ENCODE measurements at regions not wholly inside any gene's neighbourhood (a gene's known extent, or its start where the extent isn't known, plus 50 kb on each side); places are given as distances from the start of the nearest gene placed in this dataset.

- dilution Hi-C loops (cut with HindIII; ENCODE audit: low sequenced_read_pairs, unreplicated experiment), result no loop called here
- Histone ChIP-seq H3K18ac (ENCODE audit: low read depth, low read length) (no peak overlapping the region), H3K27me3 (ENCODE audit: control insufficient read depth, insufficient read depth, low read length) (no peaks in the 10 kb centered on the region), H3K4ac (ENCODE audit: low read depth, low read length) (no peak overlapping the region), H3K4me1 (ENCODE audit: control insufficient read depth, insufficient read depth, low read length) (no peaks in the 10 kb centered on the region), H3K56ac (ENCODE audit: extremely low read depth, insufficient read depth, low read length) (no peak overlapping the region), H4K20me1 (ENCODE audit: insufficient read depth, low read length) (no peaks in the 10 kb centered on the region), H3K9ac (ENCODE audit: low read depth, low read length) (no peak overlapping the region), H3K79me1 (ENCODE audit: low read depth in 1 of 2, low read length in 2 of 2) (no peaks in the 10 kb centered on the region), H3K9me1 (ENCODE audit: insufficient read depth, low read length) (no peaks in the 10 kb centered on the region), H4K91ac (ENCODE audit: insufficient read depth, low read depth, low read length) (no peak overlapping the region), H4K8ac (ENCODE audit: low read depth in 2 of 2, low read length in 2 of 2) (no peak overlapping the region), H2AK5ac (ENCODE audit: low read depth, low read length) (no peak overlapping the region), H2BK120ac (ENCODE audit: low read depth, low read length) (no peak overlapping the region), H4K5ac (ENCODE audit: low read depth, low read length) (no peak overlapping the region), H3K14ac (replicated peaks; ENCODE audit: low read depth, low read length) (no peak overlapping the region), H3K23ac (ENCODE audit: low read depth, low read length) (no peak overlapping the region), H3K4me3 (ENCODE audit: insufficient read depth, low read depth, low read length) (no peak overlapping the region), H2BK5ac (ENCODE audit: low read depth, low read length, poor library complexity, severe bottlenecking) (no peak overlapping the region), H3K27ac (ENCODE audit: insufficient read depth, low read length) (no peak overlapping the region), H2BK15ac (ENCODE audit: low read depth, low read length) (no peak overlapping the region), H2AK9ac (replicated peaks; ENCODE audit: low read depth, low read length, poor library complexity) (no peak overlapping the region), H3K36me3 (ENCODE audit: control insufficient read depth, insufficient read depth, low read length) (no peaks in the 10 kb centered on the region), H2AFZ (replicated peaks; ENCODE audit: low read length, poor library complexity) (no peak overlapping the region), H2BK20ac (ENCODE audit: low read depth, low read length) (no peak overlapping the region), H3K9me3 (ENCODE audit: control insufficient read depth, insufficient read depth, low read length) (no peaks in the 10 kb centered on the region), H3K4me2 (ENCODE audit: low read depth, low read length) (no peak overlapping the region)
- DNase-seq (no peak), ATAC-seq (ENCODE audit: low read depth) (no peak)
- intact Hi-C loops (cut with micrococcal nuclease), result no loop called here
- ChIA-PET POLR2A (ENCODE audit: unreplicated experiment) (no interaction called here), CTCF (no interaction called here)
- no TSS peak for BruUV-seq (replicated peaks)
- in situ Hi-C loops (cut with MboI; ENCODE audit: low sequenced_read_pairs), result no loop called here
- TF ChIP-seq USF2 (IDR thresholded peaks at IDR 0.05; ENCODE audit: low read depth, low read length) (no peak), CTCF (conservative IDR thresholded peaks at IDR 0.05; ENCODE audit: low read depth, low read length) (no peak), MAZ (IDR thresholded peaks at IDR 0.05; ENCODE audit: borderline replicate concordance, low read depth, low read length) (no peak), RAD21 (IDR thresholded peaks at IDR 0.05; ENCODE audit: low read length) (no peak), POLR2A (IDR thresholded peaks at IDR 0.05; ENCODE audit: low read depth, low read length) (no peak), FOS (IDR thresholded peaks at IDR 0.05; ENCODE audit: low read depth, low read length) (no peak), BHLHE40 (IDR thresholded peaks at IDR 0.05; ENCODE audit: low read depth, low read length) (no peak), CEBPB (IDR thresholded peaks at IDR 0.05; ENCODE audit: low read depth, low read length) (no peak), MAFK (IDR thresholded peaks at IDR 0.05; ENCODE audit: low read depth, low read length) (no peak), MXI1 (IDR thresholded peaks at IDR 0.05; ENCODE audit: borderline replicate concordance, low read depth, low read length) (no peak), SMC3 (IDR thresholded peaks at IDR 0.05; ENCODE audit: low read depth, low read length) (no peak), NFE2L2 (IDR thresholded peaks at IDR 0.05; ENCODE audit: low read depth, low read length) (no peak), RFX5 (IDR thresholded peaks at IDR 0.05; ENCODE audit: low read depth, low read length) (no peak), CHD1 (IDR thresholded peaks at IDR 0.05; ENCODE audit: low read depth, low read length) (no peak), ELK1 (IDR thresholded peaks at IDR 0.05; ENCODE audit: borderline replicate concordance, low read depth, low read length) (no peak), RCOR1 (IDR thresholded peaks at IDR 0.05; ENCODE audit: insufficient replicate concordance, low read length) (no peak)
These were observed 365.5 kb downstream of the GBA3 start for GRCh38 chr4:23058165-23058776.
